ENCODE measurements at regions not wholly inside any gene's neighbourhood (a gene's known extent, or its start where the extent isn't known, plus 50 kb on each side); places are given as distances from the start of the nearest gene placed in this dataset.

DNA sequence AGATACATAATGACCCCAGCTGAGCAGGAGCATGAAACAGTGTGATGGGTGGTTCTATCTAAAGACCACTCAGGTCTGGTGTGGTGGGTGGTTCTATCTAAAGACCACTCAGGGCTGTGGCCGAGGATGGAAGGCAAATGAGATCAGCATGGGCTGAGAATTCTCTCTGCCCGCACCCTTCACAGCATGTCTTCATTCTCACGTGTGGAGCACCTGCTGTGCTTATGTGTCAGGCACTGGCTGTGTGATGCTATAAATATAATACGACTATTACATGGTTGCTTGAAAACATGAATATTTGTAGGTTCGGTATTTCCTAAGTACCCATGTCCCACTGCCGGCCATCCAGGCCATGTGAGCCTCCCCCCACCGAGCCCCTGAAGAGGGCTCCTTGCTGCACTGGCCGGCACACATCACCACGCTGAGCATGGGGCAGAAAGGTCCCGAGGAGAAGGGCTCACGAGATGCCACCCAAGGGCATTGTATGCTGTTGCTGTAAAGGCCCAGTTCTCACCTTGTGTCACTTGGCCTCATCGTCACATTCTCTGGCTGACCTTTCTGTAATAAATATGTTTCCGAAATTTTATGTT is 810.2 kb downstream of the UQCRFS1 start:
- Histone ChIP-seq H3K27me3 (ENCODE audit: insufficient read depth, low read length, poor library complexity, severe bottlenecking) (no peaks in the 10 kb centered on the region), H3K36me3 (ENCODE audit: insufficient read depth, low read length) (no peaks in the 10 kb centered on the region), H4K20me1 (ENCODE audit: insufficient read depth, low read length, poor library complexity, severe bottlenecking) (no peaks in the 10 kb centered on the region), H3K4me1 (ENCODE audit: insufficient read depth, low read length, poor library complexity, severe bottlenecking) (no peaks in the 10 kb centered on the region), H3K4me2 (ENCODE audit: low read depth, low read length, poor library complexity, severe bottlenecking) (no peak overlapping the region), H3K4me3 (ENCODE audit: low read length, poor library complexity, severe bottlenecking) (no peak overlapping the region), H3K9me3 (ENCODE audit: insufficient read depth, low read depth, low read length) (no peaks in the 10 kb centered on the region; the same call in 1 of the 2 replicates), H3F3A (ENCODE audit: low read depth) (no peaks in the 10 kb centered on the region), H3K79me2 (ENCODE audit: insufficient read depth, low read length) (no peaks in the 10 kb centered on the region), H2AFZ (ENCODE audit: low read length) (no peak overlapping the region), H3K9ac (ENCODE audit: low read depth, low read length, poor library complexity, severe bottlenecking) (no peak overlapping the region), H3K9me2 (replicated peaks; ENCODE audit: low read depth, low read length) (no peaks in the 10 kb centered on the region)
- TF ChIP-seq, protein P1, sequence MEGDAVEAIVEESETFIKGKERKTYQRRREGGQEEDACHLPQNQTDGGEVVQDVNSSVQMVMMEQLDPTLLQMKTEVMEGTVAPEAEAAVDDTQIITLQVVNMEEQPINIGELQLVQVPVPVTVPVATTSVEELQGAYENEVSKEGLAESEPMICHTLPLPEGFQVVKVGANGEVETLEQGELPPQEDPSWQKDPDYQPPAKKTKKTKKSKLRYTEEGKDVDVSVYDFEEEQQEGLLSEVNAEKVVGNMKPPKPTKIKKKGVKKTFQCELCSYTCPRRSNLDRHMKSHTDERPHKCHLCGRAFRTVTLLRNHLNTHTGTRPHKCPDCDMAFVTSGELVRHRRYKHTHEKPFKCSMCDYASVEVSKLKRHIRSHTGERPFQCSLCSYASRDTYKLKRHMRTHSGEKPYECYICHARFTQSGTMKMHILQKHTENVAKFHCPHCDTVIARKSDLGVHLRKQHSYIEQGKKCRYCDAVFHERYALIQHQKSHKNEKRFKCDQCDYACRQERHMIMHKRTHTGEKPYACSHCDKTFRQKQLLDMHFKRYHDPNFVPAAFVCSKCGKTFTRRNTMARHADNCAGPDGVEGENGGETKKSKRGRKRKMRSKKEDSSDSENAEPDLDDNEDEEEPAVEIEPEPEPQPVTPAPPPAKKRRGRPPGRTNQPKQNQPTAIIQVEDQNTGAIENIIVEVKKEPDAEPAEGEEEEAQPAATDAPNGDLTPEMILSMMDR (conservative IDR thresholded peaks at IDR 0.05; ENCODE audit: low read length): no peak
- no peak for TF ChIP-seq EZH2phosphoT487 (IDR thresholded peaks at IDR 0.05; ENCODE audit: borderline replicate concordance)

DNA sequence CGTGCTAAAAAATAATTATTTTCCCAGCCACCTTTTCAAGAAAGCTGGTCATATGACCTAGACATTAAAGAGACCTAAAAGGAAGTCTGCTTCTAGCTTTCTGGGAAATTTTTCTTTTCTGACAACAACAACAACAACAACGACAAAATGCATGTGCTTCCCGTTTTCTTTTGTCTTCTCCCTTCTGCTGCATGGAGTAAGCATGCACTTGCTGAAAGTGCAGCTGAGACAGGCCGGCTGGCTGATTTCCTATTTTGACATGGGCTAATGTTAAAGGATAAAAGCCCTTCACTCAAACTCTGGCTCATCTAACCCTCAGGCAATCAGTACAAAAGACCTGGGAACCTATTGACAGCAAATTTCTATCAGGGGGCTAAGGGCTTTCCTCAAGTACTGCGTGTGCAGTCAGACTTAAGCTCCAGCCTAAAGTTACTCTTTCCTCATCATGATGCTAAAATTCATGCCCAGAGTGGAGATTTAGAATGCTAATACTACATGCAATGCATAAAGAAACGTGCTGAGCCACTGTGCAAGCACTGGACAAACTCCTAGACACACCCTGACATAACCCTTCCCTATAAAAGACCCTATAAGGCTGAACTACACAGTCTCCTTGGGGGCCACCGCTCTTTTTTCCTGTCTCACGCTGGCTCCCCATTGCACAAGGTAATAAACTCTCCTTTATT is 811.1 kb downstream of the UQCRFS1 start:
- no peaks in the 10 kb centered on the region for H3K4me1 ChIP-seq (ENCODE audit: insufficient read depth, low read length, poor library complexity, severe bottlenecking)
- H3K79me2 ChIP-seq (ENCODE audit: insufficient read depth, low read length): no peaks in the 10 kb centered on the region
- no peaks in the 10 kb centered on the region; the same call in 1 of the 2 replicates for H3K9me3 ChIP-seq (ENCODE audit: insufficient read depth, low read depth, low read length)
- H2AFZ ChIP-seq (ENCODE audit: low read length): no peak overlapping the region
- H3K27me3 ChIP-seq (ENCODE audit: insufficient read depth, low read length, poor library complexity, severe bottlenecking): no peaks in the 10 kb centered on the region
- H3K9me2 ChIP-seq (replicated peaks; ENCODE audit: low read depth, low read length): no peaks in the 10 kb centered on the region
- no peaks in the 10 kb centered on the region for H3K36me3 ChIP-seq (ENCODE audit: insufficient read depth, low read length)
- no peak overlapping the region for H3K9ac ChIP-seq (ENCODE audit: low read depth, low read length, poor library complexity, severe bottlenecking)
- no peaks in the 10 kb centered on the region for H4K20me1 ChIP-seq (ENCODE audit: insufficient read depth, low read length, poor library complexity, severe bottlenecking)
- H3F3A ChIP-seq (ENCODE audit: low read depth): no peaks in the 10 kb centered on the region
- TF ChIP-seq EZH2phosphoT487 (IDR thresholded peaks at IDR 0.05; ENCODE audit: borderline replicate concordance): no peak
- TF ChIP-seq, protein P1 (conservative IDR thresholded peaks at IDR 0.05; ENCODE audit: low read length): no peak
- no peak overlapping the region for H3K4me3 ChIP-seq (ENCODE audit: low read length, poor library complexity, severe bottlenecking)
- no peak overlapping the region for H3K4me2 ChIP-seq (ENCODE audit: low read depth, low read length, poor library complexity, severe bottlenecking)

GRCh38 chr19:28400953-28401671 is 811.8 kb downstream of the UQCRFS1 start:
- H3K9ac ChIP-seq (ENCODE audit: low read depth, low read length, poor library complexity, severe bottlenecking): no peak overlapping the region
- no peak overlapping the region for H2AFZ ChIP-seq (ENCODE audit: low read length)
- H3K4me2 ChIP-seq (ENCODE audit: low read depth, low read length, poor library complexity, severe bottlenecking): no peak overlapping the region
- H3K4me3 ChIP-seq (ENCODE audit: low read length, poor library complexity, severe bottlenecking): no peak overlapping the region
- no peaks in the 10 kb centered on the region for H4K20me1 ChIP-seq (ENCODE audit: insufficient read depth, low read length, poor library complexity, severe bottlenecking)
- H3K79me2 ChIP-seq (ENCODE audit: insufficient read depth, low read length): no peaks in the 10 kb centered on the region
- H3K27me3 ChIP-seq (ENCODE audit: insufficient read depth, low read length, poor library complexity, severe bottlenecking): no peaks in the 10 kb centered on the region
- H3K4me1 ChIP-seq (ENCODE audit: insufficient read depth, low read length, poor library complexity, severe bottlenecking): no peaks in the 10 kb centered on the region
- H3K36me3 ChIP-seq (ENCODE audit: insufficient read depth, low read length): no peaks in the 10 kb centered on the region
- H3F3A ChIP-seq (ENCODE audit: low read depth): no peaks in the 10 kb centered on the region
- no peak for TF ChIP-seq EZH2phosphoT487 (IDR thresholded peaks at IDR 0.05; ENCODE audit: borderline replicate concordance)
- TF ChIP-seq, protein P1 (conservative IDR thresholded peaks at IDR 0.05; ENCODE audit: low read length): no peak
- peaks cover 3% of the 10 kb centered on the region; the same call in 1 of the 2 replicates for H3K9me3 ChIP-seq (ENCODE audit: insufficient read depth, low read depth, low read length)
- H3K9me2 ChIP-seq (replicated peaks; ENCODE audit: low read depth, low read length): no peaks in the 10 kb centered on the region

All from Loucy (cell line).